HCT116 (cell line): ENCODE measurements at regions not wholly inside any gene's neighbourhood (a gene's known extent, or its start where the extent isn't known, plus 50 kb on each side); places are given as distances from the start of the nearest gene placed in this dataset.

Experiments
- ATAC-seq: fragments of 200-7000 bp; cut with Tn5 transposase; 2 replicates; pipeline ENCODE4 v1.9.1; 2020; ENCODE audit warnings: mild to moderate bottlenecking, moderate library complexity
- BruUV-seq: library from RNA; stranded (reverse); fragments of 400-500 nt; replicated peaks from 2 replicates; lab custom pipeline; 2021; lab: Mats Ljungman, UMichigan
- CTCF ChIA-PET: fragments of 300-600 bp; sonication (Branson Sonifier 250); formaldehyde crosslinking; loops from one replicate; lab custom pipeline; 2021; ENCODE audit warnings: antibody characterized with exemption; lab: Charles Lee
- POLR2A ChIA-PET: fragments of 300-600, 350-600 bp; sonication (Branson Sonifier 250); formaldehyde crosslinking; loops from one replicate; lab custom pipeline; 2021; ENCODE audit warnings: antibody characterized with exemption; lab: Charles Lee
- RAD21 ChIA-PET, 2 experiments: fragments of 300-600 bp; sonication (Branson Sonifier 250); formaldehyde crosslinking; loops; one replicate each; lab custom pipeline; 2023; ENCODE audit warnings: low total read pairs in 2 of 2; ENCODE audit not compliant: uncharacterized antibody in 2 of 2, unreplicated experiment in 2 of 2, low non-redundant PET in 1 of 2; lab: Charles Lee
- DNase-seq: peaks from one replicate; pipeline ENCODE4 v3.0.0-alpha.2; 2010; ENCODE audit warnings: low read depth, low spot score
- H2AFZ ChIP-seq: fragments of 200-600 bp; shearing (Covaris generic), sonication (generic); 2 replicates; pipeline ENCODE4 v1.6.1; 2017; ENCODE audit warnings: low read depth, mixed run types, mixed read lengths, antibody characterized with exemption, low read length; ENCODE audit not compliant: poor library complexity, severe bottlenecking
- H3K27ac ChIP-seq: 2 replicates; pipeline ENCODE4 v1.5.1; 2012; ENCODE audit warnings: low read depth, low read length
- H3K27me3 ChIP-seq: fragments of 200-600 bp; sonication (generic); 2 replicates; pipeline ENCODE4 v1.6.1; 2016; ENCODE audit warnings: mixed run types, low read length, mixed read lengths; ENCODE audit not compliant: insufficient read depth
- H3K36me3 ChIP-seq, 2 experiments: fragments of 200-500 bp in 1 of 2; fragments of 200-600 bp in 1 of 2; sonication (Bioruptor generic) in 1 of 2; sonication (generic) in 1 of 2; 2 replicates each; pipeline versions ENCODE4 v1.5.1 to v1.6.1; 2014 to 2016; ENCODE audit warnings: low read length in 2 of 2, inconsistent platforms in 1 of 2, mixed read lengths in 1 of 2, mixed run types in 1 of 2; ENCODE audit not compliant: insufficient read depth in 2 of 2, control insufficient read depth in 1 of 2
- H3K4me1 ChIP-seq, 2 experiments: fragments of 200-600 bp in 1 of 2; sonication (generic) in 1 of 2; 2 replicates each; pipeline versions ENCODE4 v1.5.1 to v1.6.1; 2012 to 2017; ENCODE audit warnings: low read length in 2 of 2, inconsistent platforms in 1 of 2, mild to moderate bottlenecking in 1 of 2, mixed read lengths in 1 of 2, mixed run types in 1 of 2, moderate library complexity in 1 of 2; ENCODE audit not compliant: insufficient read depth in 2 of 2, control insufficient read depth in 1 of 2
- H3K4me2 ChIP-seq: fragments of 200-600 bp; sonication (generic); 2 replicates; pipeline ENCODE4 v1.6.1; 2017; ENCODE audit warnings: mixed run types, low read length, mixed read lengths
- H3K4me3 ChIP-seq, 2 experiments: fragments of 200-600 bp in 1 of 2; sonication (generic) in 1 of 2; replicated peaks in 1 of 2; 2 replicates each; pipeline ENCODE4 v1.5.1; 2011 to 2016; ENCODE audit warnings: low read length in 2 of 2, control low read depth in 1 of 2, low read depth in 1 of 2, mild to moderate bottlenecking in 1 of 2, mixed read lengths in 1 of 2, mixed run types in 1 of 2
- H3K79me2 ChIP-seq: fragments of 200-600 bp; sonication (generic); 2 replicates; pipeline ENCODE4 v1.6.1; 2017; ENCODE audit warnings: mild to moderate bottlenecking, mixed run types, low read length, moderate library complexity, mixed read lengths; ENCODE audit not compliant: insufficient read depth
- H3K9ac ChIP-seq: fragments of 200-600 bp; sonication (generic); 2 replicates; pipeline ENCODE4 v1.6.1; 2016; ENCODE audit warnings: low read length, mixed read lengths
- H3K9me2 ChIP-seq: fragments of 200-600 bp; sonication (generic), shearing (Covaris generic); 2 replicates; pipeline ENCODE4 v1.6.1; 2017; ENCODE audit warnings: mixed run types, mild to moderate bottlenecking, moderate library complexity; ENCODE audit not compliant: insufficient read depth
- H3K9me3 ChIP-seq, 2 experiments: fragments of 200-500 bp in 1 of 2; fragments of 200-600 bp in 1 of 2; sonication (Bioruptor generic) in 1 of 2; sonication (generic) in 1 of 2; 2 replicates each; pipeline ENCODE4 v1.6.1; 2014 to 2017; ENCODE audit warnings: low read length in 2 of 2, mixed read lengths in 2 of 2, inconsistent platforms in 1 of 2, low read depth in 1 of 2, mild to moderate bottlenecking in 1 of 2, mixed run types in 1 of 2, moderate library complexity in 1 of 2; ENCODE audit not compliant: control insufficient read depth in 1 of 2, insufficient read depth in 1 of 2
- H4K20me1 ChIP-seq: fragments of 200-600 bp; sonication (generic), shearing (Covaris generic); 2 replicates; pipeline ENCODE4 v1.6.1; 2017; ENCODE audit warnings: mixed run types, mild to moderate bottlenecking, moderate library complexity; ENCODE audit not compliant: insufficient read depth
- CBX3 ChIP-seq: IDR thresholded peaks from 2 replicates; pipeline ENCODE4 v1.6.1; 2012; ENCODE audit warnings: low read depth
- CTCF ChIP-seq, 3 experiments: fragments of 200-600 bp in 1 of 3; sonication (generic) in 1 of 3; IDR thresholded peaks in 2 of 3; conservative IDR thresholded peaks in 1 of 3; 2 replicates each; pipeline ENCODE4 v1.5.1; 2012 to 2017; ENCODE audit warnings: low read depth in 2 of 3, low read length in 2 of 3, antibody characterized with exemption in 1 of 3, borderline replicate concordance in 1 of 3, control low read depth in 1 of 3, mild to moderate bottlenecking in 1 of 3, mixed read lengths in 1 of 3, mixed run types in 1 of 3, moderate library complexity in 1 of 3; ENCODE audit not compliant: insufficient read depth in 1 of 3
- EGR1 ChIP-seq: IDR thresholded peaks from 2 replicates; pipeline ENCODE4 v1.6.1; 2012; ENCODE audit warnings: low read depth
- ELF1 ChIP-seq: IDR thresholded peaks from 2 replicates; pipeline ENCODE4 v1.6.1; 2012; ENCODE audit warnings: low read depth, borderline replicate concordance
- EZH2 ChIP-seq: fragments of 200-600 bp; sonication (generic); IDR thresholded peaks from 2 replicates; pipeline ENCODE4 v1.6.1; 2017; ENCODE audit warnings: antibody characterized with exemption, mixed run types
- EZH2phosphoT487 ChIP-seq: fragments of 200-600 bp; IDR thresholded peaks from 2 replicates; pipeline ENCODE4 v1.6.1; 2018; ENCODE audit warnings: antibody characterized with exemption, borderline replicate concordance
- FOSL1 ChIP-seq: IDR thresholded peaks from 2 replicates; pipeline ENCODE4 v1.6.1; 2012; ENCODE audit warnings: low read depth
- JUND ChIP-seq: IDR thresholded peaks from 2 replicates; pipeline ENCODE4 v1.6.1; 2012
- MAX ChIP-seq: IDR thresholded peaks from 2 replicates; pipeline ENCODE4 v1.6.1; 2012
- POLR2AphosphoS5 ChIP-seq: IDR thresholded peaks from 2 replicates; pipeline ENCODE4 v1.6.1; 2011; ENCODE audit warnings: mild to moderate bottlenecking, low read depth, low read length, moderate library complexity
- RAD21 ChIP-seq: IDR thresholded peaks from 2 replicates; pipeline ENCODE4 v1.6.1; 2012; ENCODE audit warnings: low read depth, mild to moderate bottlenecking
- SIN3A ChIP-seq: IDR thresholded peaks from 2 replicates; pipeline ENCODE4 v1.6.1; 2012; ENCODE audit warnings: low read depth
- SP1 ChIP-seq: IDR thresholded peaks from 2 replicates; pipeline ENCODE4 v1.6.1; 2012; ENCODE audit warnings: low read depth
- SRF ChIP-seq: IDR thresholded peaks from 2 replicates; pipeline ENCODE4 v1.6.1; 2012; ENCODE audit warnings: low read depth
- YY1 ChIP-seq: IDR thresholded peaks from 2 replicates; pipeline ENCODE4 v1.6.1; 2011; ENCODE audit warnings: low read length, low read depth, moderate library complexity, mild to moderate bottlenecking; ENCODE audit not compliant: insufficient replicate concordance; ENCODE audit errors: extremely low read depth
- intact Hi-C: fragments of 100-400 bp; cut with micrococcal nuclease; formaldehyde crosslinking; loops from 2 replicates; pipeline ENCODE4 v1.10.0; 2022

GRCh38 chr7:119270644-119271043 lies 1002.3 kb upstream of the KCND2 start:
- H2AFZ ChIP-seq, result peak overlapping the region; percentile 88
- H3K27me3 ChIP-seq, result no peaks in the 10 kb centered on the region
- H3K79me2 ChIP-seq, result no peaks in the 10 kb centered on the region
- no peaks in the 10 kb centered on the region for H4K20me1 ChIP-seq
- TF ChIP-seq SIN3A (no peak), SP1 (no peak), EZH2 (no peak), JUND (no peak), ELF1 (no peak), EGR1 (no peak), MAX (no peak), SRF (no peak), POLR2AphosphoS5 (no peak), RAD21 (no peak), FOSL1 (no peak), YY1 (no peak), CTCF (IDR thresholded peaks at IDR 0.05 in 2 of 3, conservative IDR thresholded peaks at IDR 0.05 in 1 of 3; ENCODE audit: borderline replicate concordance in 1 of 3, insufficient read depth in 1 of 3, low read depth in 2 of 3, low read length in 2 of 3) (no peak), EZH2phosphoT487 (no peak), CBX3 (no peak)
- DNase-seq (no peak), ATAC-seq (no peak)
- intact Hi-C loops, result loop anchor here (1.0 to 10.0 kb wide), 3 partner anchors 214 to 1285 kb away; partner anchors contain the start of gene KCND2
- no peak overlapping the region for H3K9ac ChIP-seq
- CTCF ChIA-PET, result interaction anchor here (0.6 kb wide), 1 partner anchor 665 kb away, joined by 3 read pairs; no protein-coding TSS in a partner anchor
- H3K9me2 ChIP-seq, result no peaks in the 10 kb centered on the region
- POLR2A ChIA-PET, result no interaction called here
- no TSS peak for BruUV-seq
- H3K9me3 ChIP-seq, result no peaks in the 10 kb centered on the region
- H3K4me3 ChIP-seq, result no peak overlapping the region
- no peaks in the 10 kb centered on the region for H3K4me1 ChIP-seq
- no peak overlapping the region for H3K4me2 ChIP-seq
- no peaks in the 10 kb centered on the region for H3K36me3 ChIP-seq
- RAD21 ChIA-PET, result no interaction called here
- H3K27ac ChIP-seq, result no peak overlapping the region
